GM18517 (cell line): ENCODE measurements at regions not wholly inside any gene's neighbourhood (a gene's known extent, or its start where the extent isn't known, plus 50 kb on each side); places are given as distances from the start of the nearest gene placed in this dataset.

Experiments
- ATAC-seq: cut with Tn5 transposase; IDR thresholded peaks from one replicate; pipeline ENCODE4 v1.9.1; 2021; ENCODE audit warnings: mild to moderate bottlenecking, moderate library complexity; ENCODE audit not compliant: unreplicated experiment

DNA sequence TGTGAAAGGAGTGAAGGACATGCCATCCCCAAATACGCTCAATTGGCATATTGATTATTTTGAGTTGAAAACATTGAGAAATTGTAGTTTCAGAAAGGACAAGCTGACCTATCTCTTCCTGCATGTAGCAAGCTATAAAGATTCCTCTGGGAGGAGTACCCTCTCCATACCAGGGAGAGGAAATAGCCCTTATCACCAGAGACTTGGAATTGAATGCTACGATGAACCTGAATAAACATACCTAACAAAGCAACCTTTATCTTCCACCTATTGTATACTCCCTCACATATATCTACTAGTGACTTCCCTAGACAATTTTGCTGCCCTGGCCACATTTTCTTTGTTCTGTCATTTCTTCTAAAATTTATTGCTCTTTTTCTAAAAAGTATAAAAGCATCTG lies 150.2 kb upstream of the EEPD1 start:
- no peak for ATAC-seq

DNA sequence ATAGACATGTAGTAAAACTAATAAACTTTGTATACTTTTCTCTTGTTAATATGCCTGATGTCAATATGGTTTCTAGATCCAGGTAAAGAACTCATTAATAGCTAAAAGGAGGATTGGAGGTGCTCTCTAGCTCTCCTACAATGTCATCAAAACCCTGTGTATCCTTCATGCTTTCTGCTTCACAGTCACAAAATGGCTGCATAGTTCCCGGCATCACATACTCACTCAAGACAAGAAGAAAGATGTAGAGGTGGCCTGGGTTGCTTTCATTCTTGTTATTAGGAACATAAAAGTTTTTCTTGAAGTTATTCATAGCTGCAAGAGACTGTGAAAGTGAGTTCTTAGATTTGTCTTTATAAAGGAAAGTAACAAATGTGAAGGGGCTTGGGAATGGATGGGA lies 149.7 kb upstream of the EEPD1 start:
- no peak for ATAC-seq

DNA sequence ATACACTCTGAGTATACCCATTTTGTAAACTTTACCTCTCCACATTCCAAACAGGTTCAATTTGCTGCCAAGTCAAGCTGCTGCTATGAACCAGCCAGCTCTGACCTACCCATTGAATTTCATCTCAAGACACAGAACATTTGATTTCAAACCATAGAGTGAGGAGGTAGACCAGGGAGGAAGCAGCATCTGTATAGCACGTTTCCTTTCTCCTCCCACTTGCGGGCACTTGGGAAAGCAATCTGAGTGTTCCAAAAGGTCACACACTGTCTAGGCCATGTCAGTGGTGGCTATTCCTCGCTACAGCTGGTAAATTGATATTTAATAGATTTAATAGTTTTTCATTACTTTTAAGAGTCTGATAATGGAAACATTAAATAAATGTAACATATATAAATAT lies 147.8 kb upstream of the EEPD1 start:
- ATAC-seq = no peak

DNA sequence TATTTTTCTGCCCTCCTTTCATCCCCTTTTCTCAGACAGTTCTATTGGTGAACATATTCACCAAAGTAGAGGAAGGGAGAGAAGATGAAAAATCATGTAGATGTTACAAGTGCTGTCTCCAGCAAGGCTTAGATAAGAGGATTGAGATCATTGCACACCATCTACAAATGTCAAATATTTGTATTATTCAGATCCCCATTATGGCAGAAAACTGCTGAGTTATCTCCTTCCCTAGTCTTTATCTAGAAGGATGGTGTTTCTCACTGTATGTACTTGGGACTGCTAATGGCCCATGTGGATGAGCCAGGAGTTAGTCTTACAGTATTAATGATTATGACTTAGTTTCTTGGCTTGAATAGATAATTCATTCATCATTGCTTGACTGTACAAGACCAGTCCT lies 147.2 kb upstream of the EEPD1 start:
- no peak for ATAC-seq

DNA sequence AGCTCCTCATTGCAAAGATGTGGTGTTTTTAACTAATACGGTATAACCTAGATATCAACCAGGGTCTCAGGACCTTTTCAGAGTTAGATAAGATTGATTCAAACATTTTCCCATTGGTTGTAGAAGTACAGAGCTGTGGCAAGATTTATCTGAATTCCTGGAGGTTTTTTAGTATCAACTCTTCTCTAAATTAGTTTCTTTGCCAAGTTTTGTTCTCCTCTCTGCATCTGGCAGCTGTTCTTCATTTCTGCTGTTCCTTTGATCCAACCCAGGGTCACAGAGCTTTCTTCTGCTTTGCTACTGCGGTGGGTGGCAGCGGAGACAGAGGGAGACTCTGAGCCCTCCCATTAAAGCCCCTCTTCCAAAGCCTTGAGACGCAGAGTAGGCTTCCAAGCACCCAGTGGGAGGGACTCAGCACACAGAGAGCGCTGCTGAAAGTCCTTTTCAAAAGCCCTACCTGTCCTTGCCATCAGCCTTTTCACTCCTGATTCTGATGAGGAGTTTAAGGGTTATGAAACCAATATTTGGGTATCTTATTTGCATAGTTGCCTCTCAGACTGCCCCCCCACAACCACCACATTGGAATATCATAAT lies 146.3 kb upstream of the EEPD1 start:
- no peak for ATAC-seq

DNA sequence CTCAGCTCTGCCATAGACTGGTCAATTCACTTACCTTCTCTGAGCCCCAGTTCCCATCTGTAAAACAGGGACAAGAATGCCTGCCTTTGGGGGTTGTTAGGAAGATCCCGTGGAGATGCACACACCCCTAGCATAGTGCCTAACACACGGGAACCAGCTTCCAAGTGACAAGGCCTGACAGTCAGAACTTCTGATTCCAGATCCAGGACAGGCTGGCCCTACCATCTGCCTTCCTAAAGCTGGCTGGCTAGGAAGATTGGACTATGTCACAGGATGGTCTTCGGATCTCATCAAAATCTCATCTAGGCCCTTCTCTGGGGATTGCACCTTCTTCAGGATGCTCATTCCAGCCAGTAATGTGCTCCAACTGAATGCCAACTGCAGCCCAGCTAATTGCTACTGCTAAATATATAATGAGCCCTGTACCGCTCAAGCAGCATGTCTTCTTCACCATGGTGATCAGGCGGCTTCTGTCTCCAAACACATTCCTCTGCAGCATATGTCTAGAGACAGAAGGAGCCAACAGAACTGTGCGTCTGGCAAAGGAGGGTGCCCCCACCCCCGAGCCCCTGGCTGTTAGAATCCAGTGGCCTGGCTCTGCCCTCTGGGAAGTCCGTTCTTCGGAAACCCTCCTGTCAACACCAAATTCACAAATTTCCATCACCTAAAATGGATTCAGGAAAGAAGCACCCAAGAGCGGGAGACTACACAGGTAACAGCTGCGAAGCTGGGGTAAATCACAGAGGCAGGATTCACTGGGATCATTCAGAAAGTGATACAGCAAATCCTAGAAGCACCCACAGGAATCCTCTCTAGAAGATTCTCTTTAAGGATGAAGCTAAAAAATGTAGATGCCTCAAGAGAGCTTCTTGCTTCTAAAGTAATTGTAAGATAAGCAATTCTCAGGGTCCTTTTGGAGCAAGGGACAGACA lies 142.1 kb upstream of the EEPD1 start:
- no peak for ATAC-seq

DNA sequence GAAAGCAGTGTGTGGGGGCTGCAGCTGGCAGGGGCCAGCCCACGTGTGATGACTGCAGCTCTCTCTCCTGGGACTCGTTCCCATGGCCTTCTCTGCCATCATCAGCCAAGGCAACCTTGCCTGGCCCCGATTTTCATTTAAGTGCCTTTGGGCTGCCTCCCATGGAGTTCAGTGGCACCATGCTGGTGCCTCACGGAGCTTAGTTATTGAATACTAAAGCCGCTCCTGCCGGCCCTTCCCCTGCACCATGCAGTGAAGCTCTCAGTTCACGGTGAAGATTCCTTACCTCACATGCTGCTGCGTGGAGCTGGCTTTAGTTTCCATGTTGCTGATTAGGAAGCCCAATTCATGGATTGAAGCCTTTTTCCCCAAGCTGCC lies 141.5 kb upstream of the EEPD1 start:
- no peak for ATAC-seq

DNA sequence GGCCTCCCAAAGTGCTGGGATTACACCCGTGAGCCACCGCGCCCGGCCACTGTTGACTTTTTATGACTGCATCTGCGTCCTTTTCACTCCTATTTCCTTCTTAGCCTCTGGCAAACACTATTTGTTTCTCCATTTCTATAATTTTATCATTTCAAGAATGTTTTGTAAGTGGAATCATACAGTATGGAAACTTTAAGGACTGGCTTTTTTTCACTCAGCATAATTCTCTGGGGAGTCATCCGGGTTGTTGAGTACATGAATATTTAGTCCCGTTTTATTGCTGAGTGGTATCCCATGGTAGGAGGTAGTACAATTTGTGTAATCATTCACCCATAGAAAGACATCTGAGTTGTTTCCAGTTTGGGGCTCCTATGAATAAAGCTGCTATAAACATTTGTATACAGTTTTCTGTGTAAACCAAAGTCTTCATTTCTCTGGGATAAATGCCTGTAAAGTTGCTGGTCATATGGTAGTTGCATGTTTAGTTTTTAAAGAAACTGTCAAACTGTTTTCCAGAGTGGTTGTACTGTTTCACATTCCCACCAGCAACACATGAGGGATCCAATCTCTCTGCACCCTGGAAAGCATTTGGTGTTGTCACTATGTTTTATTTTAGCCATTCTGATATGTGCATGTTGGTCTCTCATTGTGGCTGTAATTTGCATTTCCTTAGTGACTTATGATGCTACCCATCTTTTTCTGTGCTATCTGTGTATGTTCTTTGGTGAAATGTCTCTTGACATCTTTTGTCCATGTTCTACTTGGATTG lies 139.6 kb upstream of the EEPD1 start:
- ATAC-seq = no peak

DNA sequence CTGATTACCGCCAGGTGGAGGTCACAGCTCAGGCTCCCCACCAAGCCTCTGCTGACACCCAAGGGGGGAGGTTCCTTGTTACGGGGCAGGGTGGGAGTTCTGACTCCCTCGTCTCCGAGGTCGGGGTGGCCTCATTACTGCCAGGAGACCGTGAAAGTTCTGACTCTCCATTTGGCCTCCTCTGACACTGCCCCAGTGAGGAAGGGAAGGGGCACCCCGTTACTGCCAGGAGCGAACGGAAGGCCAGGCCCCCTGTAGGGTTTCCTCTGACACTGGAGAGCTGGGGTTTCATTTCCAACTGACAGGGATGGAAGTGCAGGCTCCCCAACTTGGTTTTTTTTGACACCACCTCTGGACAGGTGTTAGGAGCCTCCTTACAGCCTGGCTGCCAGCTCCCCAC lies 138.1 kb upstream of the EEPD1 start:
- ATAC-seq = no peak

DNA sequence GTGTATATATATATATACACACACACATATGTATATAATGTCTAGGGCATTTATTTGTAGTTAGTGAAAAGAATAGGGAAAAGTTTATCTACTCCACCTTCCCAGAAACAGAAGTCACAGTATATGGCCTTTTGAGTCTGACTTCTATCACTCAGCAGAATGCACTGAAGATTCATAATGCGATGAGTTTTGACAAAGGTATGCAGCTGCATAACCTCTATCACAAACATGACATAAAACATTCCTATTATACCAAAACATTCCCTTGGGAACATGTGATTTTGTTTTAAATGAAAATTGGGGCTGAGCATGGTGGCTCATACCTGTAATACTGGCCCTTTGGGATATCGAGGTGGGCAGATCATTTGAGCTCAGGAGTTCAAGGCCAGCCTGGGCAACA lies 137.3 kb upstream of the EEPD1 start:
- no peak for ATAC-seq

DNA sequence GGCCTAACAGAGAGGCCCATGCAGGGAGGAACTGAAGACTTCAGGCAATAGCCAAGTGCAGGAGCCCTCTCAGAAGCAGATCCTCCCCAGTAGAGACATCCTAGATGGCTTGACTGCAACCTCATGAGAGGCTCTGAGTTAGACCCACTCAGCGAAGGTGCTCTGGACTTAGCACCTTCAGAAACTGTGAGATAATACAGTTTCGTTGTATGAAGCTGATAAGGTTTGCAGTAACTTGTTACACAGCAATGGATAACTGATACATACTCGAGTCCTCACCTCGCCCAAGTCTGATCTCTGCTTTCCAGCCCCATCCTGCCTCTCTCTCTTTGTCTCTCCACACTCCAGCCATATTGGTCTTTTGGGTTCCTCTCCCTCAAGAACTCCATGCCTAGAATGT lies 136.4 kb upstream of the EEPD1 start:
- no peak for ATAC-seq

DNA sequence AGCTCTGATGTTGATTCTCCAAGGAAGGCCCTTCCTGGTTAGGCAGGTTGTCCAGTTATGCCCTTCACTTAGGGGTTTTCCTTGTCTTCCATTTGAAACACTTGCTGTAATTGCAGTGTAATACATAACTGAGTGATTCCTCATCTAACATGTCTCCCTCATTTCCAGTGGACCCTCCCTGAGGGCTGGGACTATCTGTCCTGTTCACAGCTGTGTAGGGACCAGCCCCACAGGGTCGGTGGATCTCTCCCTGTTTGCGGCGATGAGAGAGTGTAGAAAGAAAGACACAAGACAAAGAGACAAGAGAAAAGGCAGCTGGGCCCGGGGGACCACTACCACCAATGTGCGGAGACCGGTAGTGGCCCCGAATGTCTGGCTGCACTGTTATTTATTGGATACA lies 135.9 kb upstream of the EEPD1 start:
- ATAC-seq = no peak

DNA sequence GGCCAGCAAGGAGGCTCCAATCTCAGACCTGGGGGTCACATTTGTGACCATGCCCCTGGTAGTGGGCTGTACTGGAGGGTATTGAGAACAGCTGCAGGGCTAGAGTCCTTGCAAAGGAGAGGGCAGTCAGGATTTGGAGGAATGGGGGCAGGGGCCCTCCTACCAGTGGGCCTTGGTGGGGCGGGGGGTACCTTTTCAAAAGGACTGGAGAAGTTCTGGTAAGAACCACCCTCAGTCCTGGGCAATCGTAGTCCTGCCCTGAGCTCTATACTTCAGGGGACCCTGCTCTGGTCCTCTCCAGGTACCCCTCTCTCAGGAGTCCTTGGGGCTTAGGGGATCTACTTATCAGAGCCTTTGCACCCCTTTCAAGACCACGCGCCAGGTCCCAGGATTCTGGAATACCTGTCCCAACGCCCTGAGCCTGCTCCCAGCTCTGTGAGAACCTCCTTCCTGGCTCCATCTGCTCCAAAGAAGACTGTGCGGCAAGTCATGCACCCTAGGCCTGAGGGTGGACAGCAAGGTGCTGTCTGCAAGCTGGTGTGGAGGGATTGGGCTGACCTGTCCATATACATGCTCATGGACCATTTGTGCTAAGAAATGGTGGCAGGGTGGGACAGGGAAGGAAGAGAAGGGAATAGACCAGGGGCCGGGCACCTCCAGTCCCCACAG lies 134.1 kb upstream of the EEPD1 start:
- ATAC-seq = no peak

DNA sequence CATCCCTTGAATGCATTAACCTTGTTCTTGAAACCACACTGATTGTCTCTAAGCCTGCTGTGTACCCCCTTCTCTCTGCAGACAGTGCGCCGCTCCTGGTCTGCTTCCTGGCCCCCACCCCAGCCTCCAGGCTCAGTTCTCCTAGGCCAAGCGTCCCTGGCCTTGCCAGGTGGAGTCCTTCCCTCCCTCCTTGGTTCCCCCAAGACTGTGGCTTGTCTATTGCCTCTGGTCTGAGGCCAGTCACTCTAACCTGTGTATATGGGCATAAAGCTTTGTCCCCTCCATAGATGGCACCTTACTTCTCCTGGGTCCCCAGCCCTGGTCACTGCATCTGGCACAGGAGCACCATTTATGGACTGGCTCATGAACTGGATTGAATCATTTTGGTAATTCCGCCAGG lies 133.5 kb upstream of the EEPD1 start:
- ATAC-seq = no peak

DNA sequence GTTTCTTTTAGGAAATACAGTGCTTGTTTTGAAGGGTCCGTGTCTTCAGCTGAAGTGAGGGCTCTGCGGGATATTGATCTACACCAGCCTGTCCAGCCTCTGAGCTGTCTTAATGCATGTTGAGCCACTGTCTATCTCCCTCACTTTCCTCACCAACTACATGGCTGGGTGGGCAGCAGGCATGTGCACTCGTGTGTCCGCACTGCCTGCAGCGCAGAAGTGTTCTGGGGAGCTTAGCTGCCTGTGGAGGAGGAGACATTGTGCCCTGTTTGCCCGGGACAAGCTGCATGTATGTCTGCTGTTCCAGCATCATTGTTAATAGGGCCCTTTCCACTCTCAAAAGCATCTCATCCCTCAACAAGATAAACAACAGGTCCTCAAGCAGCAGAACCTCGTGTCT lies 133.1 kb upstream of the EEPD1 start:
- no peak for ATAC-seq

DNA sequence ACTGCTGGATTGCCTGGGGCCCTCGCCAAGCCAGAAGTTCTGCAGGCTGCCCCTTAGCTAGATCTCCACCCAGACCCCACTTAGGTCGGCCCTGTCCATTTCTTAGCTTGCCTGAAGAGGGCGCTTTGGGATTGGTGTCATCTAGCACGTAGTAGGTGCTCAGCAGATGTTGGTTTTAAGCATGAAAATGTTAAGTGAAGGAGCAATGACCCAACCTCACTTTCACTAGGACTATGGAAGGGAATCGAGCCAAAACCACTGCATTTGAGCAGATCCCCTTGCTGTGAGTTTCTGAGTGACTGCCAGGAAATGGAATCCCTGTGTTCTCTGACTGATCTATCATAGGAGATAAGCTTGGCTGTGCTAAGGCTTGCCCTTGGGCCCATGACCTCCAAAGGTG lies 131.7 kb upstream of the EEPD1 start:
- no peak for ATAC-seq

DNA sequence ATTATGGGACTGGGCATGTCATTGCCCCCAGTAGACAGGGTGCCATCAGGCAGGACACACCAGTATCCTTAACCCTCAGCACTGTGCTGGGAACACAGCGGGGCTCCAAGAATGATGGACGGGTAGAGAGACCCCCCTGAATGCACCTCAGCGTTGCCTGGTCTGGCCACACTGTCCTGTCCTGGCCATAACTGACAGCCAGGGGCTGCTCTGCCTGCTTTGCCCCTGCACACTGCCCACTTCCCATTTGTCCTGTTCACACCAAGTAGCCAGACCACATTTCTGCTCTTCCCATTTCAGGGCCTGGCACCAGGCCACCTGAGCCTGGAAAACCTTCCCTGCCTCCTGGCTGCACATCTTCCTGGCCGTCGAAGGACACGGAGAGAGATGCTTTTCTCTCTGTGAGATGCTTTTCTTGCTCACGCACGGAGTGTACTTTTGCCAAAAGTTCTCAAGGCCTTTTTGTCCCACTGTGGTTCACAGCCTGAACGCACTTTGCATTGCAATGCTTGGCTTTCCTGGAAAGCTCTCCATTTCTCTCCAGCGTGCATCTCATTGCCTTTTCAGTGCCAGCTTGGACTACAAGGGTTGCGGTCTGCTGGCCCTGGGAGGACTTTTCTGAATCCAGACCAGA lies 131.0 kb upstream of the EEPD1 start:
- no peak for ATAC-seq

DNA sequence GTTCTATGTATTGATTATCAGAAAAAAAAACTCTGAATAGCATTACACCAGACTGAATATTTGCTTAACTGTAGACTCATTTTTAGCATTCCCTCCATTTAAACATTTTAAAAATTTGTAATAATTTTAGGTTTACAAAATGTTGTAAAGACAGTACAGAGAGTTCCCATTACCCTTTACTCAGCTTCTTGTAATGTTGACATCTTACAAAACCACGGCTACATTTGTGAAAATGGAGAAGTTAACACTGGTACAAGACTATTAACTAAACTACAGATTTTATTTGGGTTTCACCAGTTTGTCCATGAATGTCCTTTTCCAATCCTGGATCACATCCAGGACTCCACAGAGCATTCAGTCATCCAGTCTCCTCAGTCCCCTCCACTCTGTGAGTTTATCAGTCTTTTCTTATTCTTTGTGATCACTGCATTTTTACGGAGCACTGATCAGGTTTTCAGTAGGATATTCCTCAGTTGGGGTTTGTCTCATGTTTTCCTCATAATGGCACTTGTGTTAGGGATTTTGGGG lies 130.0 kb upstream of the EEPD1 start:
- no peak for ATAC-seq

DNA sequence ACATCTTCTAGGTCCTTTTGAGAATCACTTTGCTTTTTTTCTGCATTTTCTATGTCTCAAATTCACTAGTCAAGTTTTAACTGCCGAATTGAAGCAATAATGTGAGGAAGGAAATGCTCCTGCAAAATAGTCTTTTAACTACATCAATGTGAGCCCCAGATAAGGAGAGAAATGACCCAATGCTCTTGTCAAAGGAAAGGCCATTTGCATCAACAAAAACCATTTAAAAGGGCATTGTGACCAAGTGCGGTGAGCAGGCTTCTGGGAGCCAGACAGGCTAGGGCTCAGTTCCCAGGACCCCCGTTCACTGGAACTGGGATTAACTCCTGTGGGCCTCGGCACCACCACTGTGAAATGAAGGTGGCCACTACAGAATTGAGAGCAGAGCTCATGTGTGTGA lies 127.9 kb upstream of the EEPD1 start:
- no peak for ATAC-seq

DNA sequence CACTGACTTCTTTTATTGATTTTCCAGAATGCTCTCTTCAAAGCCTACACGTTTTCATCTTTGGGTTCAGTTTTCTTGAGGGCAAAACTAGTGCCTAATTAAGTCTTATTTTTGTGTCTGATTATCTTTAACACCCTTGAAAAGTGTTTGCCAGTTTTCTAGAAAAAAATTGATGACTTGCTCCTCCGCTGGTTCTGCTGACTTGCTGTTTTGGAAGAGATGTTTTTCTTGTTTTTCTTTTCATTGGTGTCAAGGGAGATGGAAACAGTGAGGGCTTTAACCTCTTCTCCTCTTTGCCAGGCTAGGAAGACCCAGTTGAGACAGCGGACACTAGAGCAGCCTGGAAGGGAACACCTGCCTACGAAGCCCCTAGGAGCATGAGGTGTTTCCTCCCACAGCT lies 123.7 kb upstream of the EEPD1 start:
- no peak for ATAC-seq
